ACHN (cell line): ENCODE measurements at regions not wholly inside any gene's neighbourhood (a gene's known extent, or its start where the extent isn't known, plus 50 kb on each side); places are given as distances from the start of the nearest gene placed in this dataset.
"Not testable (repeated sequence)": the region's sequence is repeated elsewhere in the genome, so short reads cannot be mapped to it uniquely, and the experiment has no call there.

Experiments used
- DNase-seq: peaks from one replicate; pipeline ENCODE4 v3.0.0-alpha.2; 2015
- in situ Hi-C: cut with HindIII; loops from 2 replicates; pipeline ENCODE4 v1.10.0; 2017; ENCODE audit warnings: low sequenced_read_pairs, low pct_ligation_motif_present, low pct_unique_long_range_greater_than_20kb

- no peak for DNase-seq
- in situ Hi-C loops: no loop called here
Measured at GRCh38 chr18:39311111-39311712, 1745.6 kb upstream of the CELF4 start.

- DNase-seq, in situ Hi-C loops: not testable (repeated sequence)
Measured at GRCh38 chr18:39308931-39309521, 1743.4 kb upstream of the CELF4 start.

GRCh38 chr18:39305766-39306165 lies 1740.2 kb upstream of the CELF4 start:
- no peak for DNase-seq
- in situ Hi-C loops: no loop called here

- in situ Hi-C loops: no loop called here
- DNase-seq: no peak
Measured at GRCh38 chr18:39302481-39302880, 1736.9 kb upstream of the CELF4 start.

DNA sequence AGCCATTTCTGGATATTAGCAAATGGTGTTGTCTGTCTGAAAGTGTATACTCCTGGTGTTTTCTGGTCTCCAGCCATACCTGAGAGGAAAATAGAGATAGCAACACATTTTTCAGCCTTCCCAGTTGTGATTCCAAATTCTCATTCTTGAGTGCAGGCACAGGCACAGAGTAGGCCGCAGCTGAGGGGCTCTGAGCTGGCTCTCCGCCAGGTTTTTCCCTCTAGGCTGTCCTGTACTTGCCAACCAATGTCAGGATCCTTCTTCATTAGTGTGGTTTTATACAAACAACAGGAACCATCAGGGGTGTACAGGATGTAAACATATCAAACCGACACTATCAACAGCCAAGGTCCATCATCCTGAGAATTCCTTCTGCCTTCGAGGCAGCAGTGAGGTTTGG lies 1733.6 kb upstream of the CELF4 start:
- in situ Hi-C loops: no loop called here
- no peak for DNase-seq

GRCh38 chr18:39297225-39297624 lies 1731.6 kb upstream of the CELF4 start:
- in situ Hi-C loops: no loop called here
- DNase-seq: no peak

DNA sequence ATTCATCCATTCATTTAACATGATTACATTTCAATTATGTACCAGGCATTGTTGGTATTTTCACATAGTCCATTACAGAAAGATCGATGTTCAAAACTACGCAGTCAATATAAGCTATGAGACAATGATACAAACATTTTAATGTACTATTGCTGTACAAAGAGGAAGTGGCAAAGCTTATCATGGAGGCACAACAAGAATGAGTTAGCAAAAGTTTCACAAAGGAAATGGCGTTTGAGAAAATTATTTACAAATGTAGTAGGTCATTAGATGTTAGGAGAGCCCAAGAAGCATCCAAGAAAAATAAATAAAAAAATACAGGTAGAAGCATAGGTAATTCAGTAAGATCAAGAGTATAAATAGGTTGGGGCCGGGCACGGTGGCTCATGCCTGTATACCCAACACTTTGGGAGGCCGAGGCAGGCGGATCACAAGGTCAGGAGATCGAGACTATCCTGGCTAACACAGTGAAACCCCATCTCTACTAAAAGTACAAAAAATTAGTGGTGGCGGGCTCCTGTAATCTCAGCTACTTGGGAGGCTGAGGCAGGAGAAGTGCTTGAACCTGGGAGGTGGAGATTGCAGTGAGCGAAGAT lies 1730.8 kb upstream of the CELF4 start:
- no peak for DNase-seq
- in situ Hi-C loops: no loop called here

DNA sequence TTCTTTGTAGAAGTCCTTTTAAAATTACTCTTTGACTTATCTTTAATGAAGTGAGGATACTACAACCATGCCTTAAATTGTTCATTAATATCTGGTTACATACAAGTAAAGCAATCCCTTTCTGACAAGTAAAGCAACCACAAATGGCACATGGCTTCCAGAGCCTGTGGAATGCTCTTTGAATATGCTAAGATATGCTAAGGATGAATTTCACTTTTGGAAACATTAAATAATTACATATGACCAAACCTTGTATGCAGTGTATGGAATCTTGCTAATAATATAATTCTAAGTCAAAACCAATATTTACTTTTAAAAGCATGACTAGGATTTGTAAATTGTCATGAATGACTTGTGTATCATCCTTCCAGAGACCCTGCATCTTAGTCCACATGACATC lies 1711.2 kb upstream of the CELF4 start:
- DNase-seq: no peak
- in situ Hi-C loops: no loop called here

DNA sequence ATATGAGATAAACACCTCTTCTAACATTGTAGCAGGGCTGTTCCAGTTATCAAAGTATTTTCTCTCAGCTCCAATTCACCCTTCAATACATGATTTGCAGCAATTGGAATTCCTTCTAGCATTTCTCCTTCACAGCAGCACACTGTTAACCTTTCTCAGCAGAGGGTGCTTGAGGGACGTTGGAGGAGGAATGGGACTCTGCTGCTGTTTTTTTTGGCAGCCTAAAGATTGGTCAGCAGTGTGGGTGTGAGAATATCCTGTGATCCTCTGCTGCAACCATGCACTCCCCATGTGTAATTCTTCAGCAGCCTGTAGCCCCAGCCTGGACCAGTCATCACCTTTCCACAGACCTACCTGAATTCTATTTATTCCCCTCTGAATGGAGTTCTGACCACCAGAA lies 1708.9 kb upstream of the CELF4 start:
- in situ Hi-C loops: no loop called here

DNA sequence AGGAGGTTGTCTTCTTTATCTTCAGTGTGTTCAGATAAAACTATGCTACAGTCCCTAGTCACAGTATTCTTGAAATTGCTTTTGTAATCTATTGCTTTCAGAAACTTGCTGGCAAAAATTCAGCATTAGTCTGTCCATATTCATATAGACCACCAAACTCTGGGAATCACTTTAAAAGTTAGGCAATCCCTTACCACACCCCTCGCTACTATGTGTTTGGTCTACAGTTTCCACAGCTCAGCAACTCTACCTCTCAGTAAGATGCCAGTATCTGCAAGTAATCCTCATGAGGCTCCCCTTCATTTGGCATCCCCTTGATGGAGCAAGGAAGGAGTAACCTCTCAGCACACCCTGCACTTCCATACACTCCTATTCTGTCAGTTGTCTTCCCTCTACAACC lies 1706.6 kb upstream of the CELF4 start:
- in situ Hi-C loops: no loop called here
- DNase-seq: no peak

More for the DNA sequence above, 1708.9 kb upstream of the CELF4 start:
- DNase-seq: no peak

DNA sequence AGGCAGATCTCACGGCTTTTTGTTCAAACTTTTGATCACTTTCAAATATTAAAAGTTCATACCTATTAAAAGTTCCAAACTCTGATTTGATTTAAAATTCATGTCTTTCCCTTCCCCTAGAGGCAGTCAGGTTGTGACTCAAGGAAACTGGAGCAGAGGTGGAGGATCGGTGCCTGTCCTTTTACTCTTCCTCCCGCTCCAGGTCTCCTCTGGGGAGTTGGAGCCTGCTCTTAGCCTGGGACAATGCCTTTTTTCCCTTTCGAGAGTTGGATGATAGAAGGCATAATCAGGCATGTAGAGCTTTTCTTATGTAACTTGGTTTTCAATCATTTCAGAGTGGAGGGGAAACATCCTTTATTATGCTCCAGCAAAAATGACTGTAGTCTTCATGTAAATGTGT lies 1706.1 kb upstream of the CELF4 start:
- in situ Hi-C loops: no loop called here
- DNase-seq: no peak

GRCh38 chr18:39260565-39260964 lies 1695.0 kb upstream of the CELF4 start:
- DNase-seq: no peak
- in situ Hi-C loops: no loop called here

- DNase-seq: no peak
- in situ Hi-C loops: no loop called here
Measured at GRCh38 chr18:39259736-39260135, 1694.1 kb upstream of the CELF4 start.

- in situ Hi-C loops: no loop called here
- no peak for DNase-seq
Measured at GRCh38 chr18:39244242-39244641, 1678.6 kb upstream of the CELF4 start.

DNA sequence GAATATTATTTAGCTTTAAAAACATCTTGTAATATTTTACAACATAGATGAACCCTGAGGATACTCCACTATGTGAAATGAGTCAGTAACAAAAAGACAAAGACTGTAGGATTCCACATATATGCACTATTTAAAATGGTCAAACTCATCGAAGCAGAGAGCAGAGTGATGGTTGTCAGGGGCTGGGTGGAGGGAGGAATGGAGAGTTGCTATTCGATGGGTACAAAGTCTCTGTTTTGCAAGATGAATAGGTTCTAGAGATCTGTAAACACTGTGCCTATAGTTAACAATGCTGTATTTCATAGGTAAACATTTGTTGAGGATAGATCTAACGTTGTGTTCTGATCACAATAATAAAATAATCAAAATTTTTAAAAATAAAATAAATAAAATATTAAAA lies 1675.9 kb upstream of the CELF4 start:
- no peak for DNase-seq

DNA sequence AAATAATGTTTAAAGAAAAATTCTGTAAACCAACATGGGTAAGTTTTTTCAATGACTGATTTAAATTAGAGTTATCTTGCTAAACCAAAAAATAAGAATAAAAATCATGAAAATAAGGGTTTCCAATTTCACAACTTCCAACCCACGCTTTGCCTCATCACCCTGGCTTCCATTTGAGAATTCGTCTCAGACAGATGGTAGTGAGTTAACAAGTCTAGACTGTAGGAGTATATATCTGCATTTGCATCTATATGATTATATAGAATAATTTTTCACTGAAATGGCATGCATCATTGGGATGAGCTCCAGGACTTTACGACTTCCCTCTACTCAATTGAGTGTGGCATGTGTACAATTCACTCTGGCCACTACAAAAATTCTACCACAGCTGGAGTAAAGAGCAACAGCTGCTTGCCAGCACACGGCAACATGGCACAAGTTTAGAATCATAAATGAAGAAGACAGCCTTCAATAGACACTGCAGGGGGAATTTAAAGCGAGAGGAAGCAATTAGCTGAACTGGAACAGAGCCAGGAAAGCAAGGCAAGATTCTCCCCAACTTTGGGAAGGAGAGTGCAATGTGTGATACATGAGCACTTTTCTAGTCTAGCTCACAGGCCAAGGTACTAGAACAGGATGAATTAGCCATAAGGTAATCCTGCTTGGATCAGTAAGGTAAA lies 1673.5 kb upstream of the CELF4 start:
- no peak for DNase-seq
- in situ Hi-C loops: no loop called here

More for the DNA sequence above, 1675.9 kb upstream of the CELF4 start:
- in situ Hi-C loops: no loop called here

DNA sequence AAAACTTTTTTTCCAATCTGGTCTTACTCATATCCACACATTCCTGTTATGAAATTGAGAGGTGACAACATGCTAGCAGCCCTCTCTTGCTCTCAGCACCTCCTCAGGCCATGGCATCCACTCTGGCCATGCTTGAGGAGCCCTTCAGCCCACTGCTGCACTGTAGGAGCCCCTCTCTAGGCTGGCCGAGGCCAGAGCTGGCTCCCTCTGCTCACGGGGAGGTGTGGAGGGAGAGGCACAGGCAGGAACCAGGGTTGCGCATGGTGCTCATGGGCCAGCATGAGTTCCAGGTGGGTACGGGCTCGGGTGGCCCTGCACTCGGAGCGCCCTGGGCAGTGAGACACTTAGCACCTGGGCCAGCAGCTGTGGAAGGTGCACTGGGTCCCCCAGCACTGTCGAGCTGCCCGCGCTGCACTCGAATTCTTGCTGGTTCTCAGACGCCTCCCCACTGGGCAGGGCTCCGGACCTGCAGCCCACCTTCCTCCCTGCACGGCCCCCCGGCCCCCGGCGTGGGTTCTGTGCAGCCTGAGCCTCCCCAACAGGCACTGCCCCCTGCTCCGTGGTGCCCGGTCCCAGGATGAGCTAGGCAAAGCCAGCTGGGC lies 1669.6 kb upstream of the CELF4 start:
- DNase-seq: no peak
- in situ Hi-C loops: no loop called here

DNA sequence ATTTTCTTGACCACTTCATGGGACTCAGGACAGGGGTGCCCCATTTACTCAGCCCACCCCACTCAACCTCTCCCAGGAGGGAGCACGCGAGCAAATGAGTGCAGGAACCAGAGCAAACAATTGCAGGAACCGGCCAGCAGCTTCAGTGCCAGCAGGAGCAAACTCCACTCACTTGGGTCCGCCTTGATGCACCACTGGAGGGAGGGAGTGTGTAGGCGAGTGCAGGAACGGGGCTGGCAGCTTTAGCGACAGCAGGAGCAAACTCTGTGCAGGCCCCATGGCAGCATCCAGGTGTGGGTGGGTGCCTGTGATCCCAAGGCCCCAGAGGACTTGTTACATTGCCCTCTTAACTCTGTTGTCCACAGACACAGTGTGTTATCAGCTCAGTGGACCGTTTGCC lies 1667.3 kb upstream of the CELF4 start:
- in situ Hi-C loops: no loop called here
- no peak for DNase-seq

GRCh38 chr18:39232490-39232889 lies 1666.9 kb upstream of the CELF4 start:
- DNase-seq: no peak
- in situ Hi-C loops: no loop called here
